Activated CD4-positive, CD25-positive, alpha-beta regulatory T cell treated with anti-CD3 and anti-CD28 coated beads, Interleukin-2, amount 50 U/mL, for 72 hours (primary cell): ENCODE measurements at regions not wholly inside any gene's neighbourhood (a gene's known extent, or its start where the extent isn't known, plus 50 kb on each side); places are given as distances from the start of the nearest gene placed in this dataset.

ENCODE experiments used
- DNase-seq: peaks from one replicate; pipeline ENCODE4 v3.0.0; 2021

- no peak for DNase-seq
Observed at GRCh38 chr15:31151301-31152233, 50.0 kb upstream of the TRPM1 start.

DNA sequence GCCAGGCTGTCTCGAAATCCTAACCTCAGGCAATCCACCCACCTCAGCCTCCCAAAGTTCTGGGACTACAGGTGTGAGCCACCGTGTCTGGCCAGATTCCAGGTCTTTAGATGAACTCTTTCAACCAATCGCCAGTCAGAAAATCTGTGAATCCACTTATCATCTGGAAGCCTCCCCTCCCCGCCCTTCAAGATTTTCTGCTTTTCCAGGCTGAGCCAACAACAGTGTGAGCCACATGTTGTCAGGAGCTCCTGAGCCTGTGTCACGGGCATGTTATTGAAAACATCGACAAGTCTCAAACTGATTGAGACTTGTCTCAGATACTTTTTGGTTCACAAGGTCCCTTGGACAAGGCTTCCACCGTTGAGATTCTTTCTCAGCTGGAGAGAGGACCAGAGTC lies 52.0 kb upstream of the TRPM1 start:
- DNase-seq: no peak

- no peak for DNase-seq
Observed at GRCh38 chr15:31155151-31155550, 53.6 kb upstream of the TRPM1 start.

GRCh38 chr15:31156226-31156625 lies 54.7 kb upstream of the TRPM1 start:
- DNase-seq: no peak

- DNase-seq: no peak
Observed at GRCh38 chr15:31156808-31157207, 55.3 kb upstream of the TRPM1 start.

DNA sequence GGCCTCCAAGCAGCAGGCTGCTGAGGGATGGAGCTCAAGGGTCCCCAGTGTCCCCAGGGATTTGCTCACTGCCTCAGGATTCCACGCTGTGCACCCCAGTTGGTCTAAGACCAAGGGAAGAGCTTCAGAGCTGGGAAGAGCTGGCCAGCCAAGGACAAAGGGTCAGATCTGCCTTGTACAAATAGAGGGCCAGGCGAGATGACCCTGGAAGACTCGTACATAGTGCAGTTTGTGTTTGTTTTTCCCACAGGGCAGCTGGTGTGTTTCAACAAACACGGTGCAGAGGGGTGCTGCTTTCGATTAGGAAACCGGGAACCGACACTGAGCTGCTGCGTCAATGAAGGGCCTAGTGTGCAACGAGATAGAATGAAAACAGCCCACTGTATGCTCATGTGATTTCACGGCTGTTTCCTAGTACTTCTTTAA lies 56.1 kb upstream of the TRPM1 start:
- DNase-seq: no peak

DNA sequence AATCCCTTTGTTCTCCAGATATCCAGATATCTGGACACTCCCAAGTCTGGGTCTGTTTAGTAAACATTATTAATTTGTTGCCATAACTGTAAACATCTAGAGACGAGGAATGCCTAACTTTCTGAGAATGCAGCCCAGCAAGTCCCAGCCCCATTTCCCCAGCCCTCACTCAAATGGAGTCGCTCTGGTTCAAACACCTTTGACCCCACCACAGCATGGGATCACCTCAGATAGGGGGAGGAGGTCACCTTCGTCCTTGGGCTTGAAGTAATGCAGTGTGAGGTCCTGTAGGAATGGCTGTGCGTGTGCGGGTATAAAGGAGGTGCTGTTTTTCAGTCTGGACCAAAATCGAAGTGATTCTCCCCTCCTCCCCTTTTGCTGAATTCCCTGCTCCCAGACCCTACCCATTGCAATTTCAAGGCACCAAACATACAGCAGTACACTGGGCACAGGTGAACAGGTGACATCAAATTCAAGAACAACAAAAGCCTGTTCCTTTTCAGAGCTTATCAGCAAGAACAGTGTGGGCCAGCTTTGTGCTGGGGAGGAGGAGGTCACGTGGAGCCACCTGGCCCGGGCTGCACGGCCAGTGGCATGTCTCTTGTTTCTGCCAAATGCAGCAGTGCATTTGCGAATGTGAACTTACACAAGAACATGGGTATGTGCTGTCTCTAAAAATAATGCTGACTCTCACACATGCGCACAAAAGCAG lies 57.5 kb upstream of the TRPM1 start:
- DNase-seq: no peak

DNA sequence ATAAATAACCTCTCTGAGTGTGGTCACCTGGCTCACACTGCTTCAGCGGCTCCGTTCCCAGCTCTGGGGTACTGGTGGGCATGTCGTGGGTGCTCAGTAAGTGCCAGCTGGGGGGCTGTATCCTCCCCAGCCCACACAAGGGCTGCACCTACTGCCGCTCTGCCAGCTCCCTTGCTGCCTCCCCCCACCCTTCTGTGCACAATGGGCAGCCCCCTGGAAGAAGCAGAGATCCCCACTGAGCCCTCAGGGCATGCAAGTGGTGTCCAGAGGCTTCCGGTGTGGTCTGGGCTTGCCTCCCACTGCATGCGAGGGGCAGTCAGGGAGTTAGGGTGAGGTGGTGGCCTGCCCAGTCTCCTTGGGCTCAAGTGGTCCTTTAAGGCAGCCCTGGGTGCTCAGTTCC lies 58.3 kb upstream of the TRPM1 start:
- DNase-seq: no peak

GRCh38 chr15:31160297-31160696 lies 58.8 kb upstream of the TRPM1 start:
- no peak for DNase-seq

DNA sequence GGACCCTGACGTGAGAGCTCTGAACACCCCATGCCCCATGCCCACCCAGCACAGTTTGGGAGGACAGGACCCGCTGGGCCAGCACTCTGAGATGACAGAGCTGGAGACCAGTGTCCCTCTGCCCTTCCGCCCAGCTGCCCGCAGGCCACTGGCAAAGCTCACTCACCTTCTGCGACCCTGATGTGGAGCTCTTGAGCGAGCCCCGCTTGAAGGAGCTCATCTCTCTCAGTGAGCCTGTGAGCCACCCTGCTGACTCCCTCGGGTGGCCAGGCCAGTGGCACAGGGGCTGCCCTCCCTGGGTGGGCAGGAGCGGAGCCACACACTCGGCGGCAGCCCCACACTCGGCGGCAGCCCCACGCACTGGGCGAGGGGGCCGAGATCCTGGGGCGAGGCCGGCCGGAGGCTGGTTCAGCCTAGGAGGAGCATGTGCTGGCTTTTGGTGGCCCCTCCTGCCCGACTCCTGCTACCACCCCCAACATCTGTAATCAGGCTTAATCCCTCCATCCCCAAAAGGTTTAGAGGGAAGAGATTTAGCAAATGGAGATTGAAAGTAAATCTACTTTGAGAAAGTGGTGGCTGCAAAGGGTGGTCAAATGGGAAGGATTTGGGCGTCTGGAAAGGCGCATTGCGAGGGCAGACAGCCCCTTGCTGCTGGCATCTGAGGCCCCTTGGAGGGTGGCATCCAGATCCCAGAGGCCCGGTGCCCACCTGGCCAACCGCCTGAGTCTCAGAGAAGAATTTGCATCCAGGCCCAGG lies 59.4 kb upstream of the TRPM1 start:
- DNase-seq: no peak

DNA sequence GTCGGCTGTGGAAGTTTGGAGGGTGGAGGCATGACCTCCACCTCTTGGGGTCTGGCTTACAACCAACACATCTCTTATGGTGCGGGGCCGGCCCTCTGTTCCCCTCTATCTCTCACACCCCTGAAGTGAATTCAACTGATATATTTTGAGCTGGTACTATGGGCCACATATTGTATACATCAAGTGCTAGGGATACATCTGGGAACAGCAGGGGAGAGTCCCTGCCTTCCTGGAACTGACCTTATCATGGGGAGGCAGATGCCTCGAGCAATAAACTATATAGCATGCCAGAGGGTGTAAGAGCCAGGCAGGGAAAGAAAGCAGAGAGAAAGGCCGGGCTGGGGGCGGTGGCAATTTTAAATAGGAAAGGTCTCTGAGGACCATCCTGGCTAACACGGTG lies 60.4 kb upstream of the TRPM1 start:
- no peak for DNase-seq

DNA sequence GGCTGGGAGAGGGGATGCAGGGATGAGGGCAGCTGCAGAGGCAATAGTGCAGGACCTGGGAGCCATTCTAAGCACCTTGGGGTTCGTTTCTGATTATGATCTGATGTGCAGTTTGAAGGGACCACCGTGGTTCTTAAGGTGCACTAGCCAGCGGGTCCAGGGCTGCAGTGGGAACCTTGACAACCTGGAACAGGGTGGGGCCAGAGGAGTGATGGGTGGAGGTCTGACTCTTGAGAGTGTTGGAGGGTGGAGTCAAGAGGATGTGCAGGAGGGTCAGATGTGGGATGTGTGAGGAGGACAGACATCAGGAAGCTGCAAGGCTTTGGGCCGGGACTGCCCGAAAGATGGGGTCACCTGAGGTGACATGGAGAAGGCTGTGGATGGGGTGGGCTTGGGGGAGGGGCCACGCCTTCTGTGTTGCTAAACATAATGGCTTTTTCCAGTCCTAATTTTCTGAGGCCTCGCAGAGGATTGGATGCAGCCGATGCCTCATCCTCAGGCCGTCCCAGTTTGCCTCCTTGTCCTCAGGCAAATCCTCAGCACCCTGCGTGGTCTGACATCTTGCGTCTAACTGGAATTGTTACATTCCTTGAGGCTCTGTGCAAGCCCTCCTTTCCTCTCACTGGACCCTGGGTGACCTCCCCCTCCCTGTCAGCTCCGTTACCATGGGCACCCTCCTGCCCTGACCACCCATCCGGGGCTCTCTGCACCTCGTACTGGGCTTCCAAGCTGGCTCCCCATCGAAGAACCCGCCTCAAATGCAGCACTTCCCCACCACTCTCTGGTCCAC lies 61.4 kb upstream of the TRPM1 start:
- no peak for DNase-seq

GRCh38 chr15:31163769-31164572 lies 62.4 kb upstream of the TRPM1 start:
- DNase-seq: no peak

GRCh38 chr15:31164573-31164912 lies 63.0 kb upstream of the TRPM1 start:
- no peak for DNase-seq

- no peak for DNase-seq
Observed at GRCh38 chr15:31169558-31169957, 68.0 kb upstream of the TRPM1 start.

GRCh38 chr15:31171731-31172130 lies 70.2 kb upstream of the TRPM1 start:
- no peak for DNase-seq

DNA sequence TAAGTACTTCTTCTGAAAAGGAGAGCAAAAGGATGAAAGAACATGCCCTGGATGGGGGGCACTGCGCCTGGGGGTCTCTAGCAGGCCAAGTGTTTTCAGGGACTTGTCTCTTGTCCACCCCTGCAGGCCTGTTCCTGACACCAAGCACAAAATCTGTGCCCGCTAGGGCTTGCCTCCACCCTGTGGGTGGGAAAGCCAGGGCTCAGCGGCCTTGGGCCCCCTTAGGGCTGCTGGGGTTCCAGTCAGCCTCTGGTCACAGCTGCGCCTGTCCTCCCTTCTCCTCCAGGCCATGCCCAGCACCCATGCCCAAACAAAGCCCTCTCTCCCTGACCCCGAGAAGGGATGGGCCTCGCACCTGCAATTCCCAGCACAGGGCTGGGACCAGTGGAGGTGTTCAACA lies 71.1 kb upstream of the TRPM1 start:
- DNase-seq: no peak

- DNase-seq: no peak
Observed at GRCh38 chr15:31173790-31174450, 72.4 kb upstream of the TRPM1 start.

GRCh38 chr15:31175484-31175883 lies 74.0 kb upstream of the TRPM1 start:
- no peak for DNase-seq

- no peak for DNase-seq
Observed at GRCh38 chr15:31177951-31178350, 76.4 kb upstream of the TRPM1 start.

DNA sequence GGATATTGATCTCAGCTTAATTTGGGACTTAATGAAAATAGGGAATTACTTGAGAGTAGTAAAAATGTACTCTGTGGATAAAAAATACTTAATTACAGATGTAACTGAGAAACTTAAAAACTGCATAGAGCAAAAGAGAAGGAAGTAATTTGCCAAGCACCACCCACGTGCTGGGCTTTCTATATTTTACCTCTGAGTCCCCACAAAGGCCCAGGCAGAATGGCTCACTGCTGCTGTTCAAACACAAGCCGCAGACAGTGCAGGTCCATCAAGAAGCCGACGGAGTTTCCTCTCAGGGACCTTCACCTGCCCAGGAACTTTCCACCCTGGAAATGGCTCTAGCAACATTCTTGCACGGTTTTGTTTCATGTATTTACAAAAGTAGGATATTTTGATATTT lies 77.2 kb upstream of the TRPM1 start:
- no peak for DNase-seq
